GM13977 (cell line): ENCODE measurements at regions not wholly inside any gene's neighbourhood (a gene's known extent, or its start where the extent isn't known, plus 50 kb on each side); places are given as distances from the start of the nearest gene placed in this dataset.

Experiments
- DNase-seq: peaks from one replicate; pipeline ENCODE4 v3.0.0; 2012; ENCODE audit warnings: low spot score
- CTCF ChIP-seq: IDR thresholded peaks from 2 replicates; pipeline ENCODE4 v1.5.1; 2012; ENCODE audit warnings: mild to moderate bottlenecking, control low read depth; ENCODE audit not compliant: insufficient read depth; ENCODE audit errors: extremely low read depth, missing control alignments
- in situ Hi-C: fragments of 300-500 bp; cut with MboI; formaldehyde crosslinking; loops from one replicate; pipeline ENCODE4 v1.12.0; 2022; ENCODE audit warnings: low sequenced_read_pairs, low pct_unique_long_range_greater_than_20kb, mixed read lengths, inconsistent platforms; ENCODE audit not compliant: unreplicated experiment

- in situ Hi-C loops, result no loop called here
- no peak for TF ChIP-seq CTCF
- DNase-seq, result no peak
Measured at GRCh38 chr18:42446195-42446594, 491.2 kb downstream of the PIK3C3 start.

- in situ Hi-C loops, result no loop called here
- no peak for TF ChIP-seq CTCF
- no peak for DNase-seq
Measured at GRCh38 chr18:42447688-42448087, 492.7 kb downstream of the PIK3C3 start.

DNA sequence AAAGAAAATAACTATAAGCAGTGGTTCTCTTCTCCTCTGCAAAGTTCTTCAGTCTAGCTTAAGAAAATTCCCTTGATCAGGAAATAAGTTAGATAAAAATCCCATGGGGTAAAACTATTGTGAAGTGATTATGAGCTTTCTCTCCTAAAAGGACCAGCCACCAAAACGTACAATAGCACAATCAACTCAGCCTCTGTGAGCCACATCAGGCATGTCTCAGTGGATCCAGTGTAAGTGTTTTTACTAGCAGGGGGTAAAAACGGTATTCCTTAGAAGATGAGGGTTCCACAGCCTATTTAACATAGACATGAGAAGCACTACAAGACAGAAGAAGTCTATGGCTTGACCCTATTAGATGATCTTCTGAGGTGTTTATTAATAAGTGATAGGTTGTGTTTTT, 503.2 kb downstream of the PIK3C3 start:
- TF ChIP-seq CTCF, result no peak
- in situ Hi-C loops, result no loop called here
- no peak for DNase-seq

DNA sequence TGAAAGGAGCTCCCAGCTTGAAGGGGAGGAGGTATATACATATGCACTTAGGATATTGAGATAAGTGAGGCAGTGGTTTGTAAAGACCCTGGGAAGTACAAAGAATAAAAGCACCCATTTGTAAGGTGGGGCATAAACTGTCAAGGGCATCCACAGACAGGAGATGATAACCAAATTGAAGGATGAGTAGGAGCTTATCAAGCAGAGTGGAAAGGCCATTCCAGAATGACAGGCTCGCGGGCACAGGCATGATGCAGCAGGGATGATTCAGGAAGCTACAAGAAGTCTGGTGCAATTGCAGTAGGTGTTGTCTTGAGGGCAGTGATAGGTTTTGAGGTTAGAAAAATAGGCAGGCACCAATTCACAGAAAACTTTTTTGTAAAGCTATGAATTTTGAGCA, 504.8 kb downstream of the PIK3C3 start:
- in situ Hi-C loops, result no loop called here
- no peak for TF ChIP-seq CTCF
- DNase-seq, result no peak

GRCh38 chr18:42471885-42472284, 516.9 kb downstream of the PIK3C3 start:
- no peak for DNase-seq
- TF ChIP-seq CTCF, result no peak
- in situ Hi-C loops, result no loop called here

DNA sequence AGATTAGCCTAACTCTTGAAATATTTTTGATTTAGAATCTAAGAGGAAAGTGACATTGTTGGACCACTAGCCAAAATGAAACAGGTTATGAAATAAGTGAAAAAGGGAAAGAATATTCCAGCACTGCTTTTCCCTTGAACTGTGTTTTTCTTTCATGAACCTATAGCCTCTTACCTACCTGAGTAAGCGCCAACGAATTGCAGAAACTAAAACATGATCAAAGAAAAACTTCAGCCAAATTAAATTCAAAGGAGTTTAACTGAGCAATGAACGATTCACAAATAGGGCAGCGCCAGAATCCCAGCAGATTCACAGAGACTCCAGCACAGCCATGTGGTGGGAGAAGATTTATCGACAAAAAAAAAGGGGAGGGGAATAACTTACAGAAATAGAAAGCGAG, 518.6 kb downstream of the PIK3C3 start:
- DNase-seq, result no peak
- in situ Hi-C loops, result no loop called here
- no peak for TF ChIP-seq CTCF

DNA sequence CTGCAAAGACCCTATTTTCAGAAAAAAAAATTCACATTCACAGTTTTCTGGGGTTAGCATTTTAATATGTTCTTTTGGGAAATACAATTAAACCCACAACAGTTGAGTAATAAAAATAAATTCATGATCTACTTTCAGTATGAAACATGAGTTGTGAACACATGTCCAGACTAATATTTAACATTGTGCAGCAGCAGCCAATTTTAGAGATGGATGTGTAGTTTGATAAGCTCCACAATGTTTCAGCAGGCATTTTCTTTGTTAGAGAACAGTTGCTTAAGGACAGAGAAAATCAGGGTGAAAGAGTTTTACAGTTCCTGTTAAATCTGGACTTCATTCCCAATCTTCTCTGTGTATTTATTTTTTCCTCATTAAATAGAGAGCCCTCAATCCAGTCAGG, 519.5 kb downstream of the PIK3C3 start:
- TF ChIP-seq CTCF, result no peak
- in situ Hi-C loops, result no loop called here
- no peak for DNase-seq
